ENCODE measurements at regions not wholly inside any gene's neighbourhood (a gene's known extent, or its start where the extent isn't known, plus 50 kb on each side); places are given as distances from the start of the nearest gene placed in this dataset.

- FAIRE-seq = no peak
- no peak for ATAC-seq
- Histone ChIP-seq H4K20me1 (ENCODE audit: insufficient read depth, low read length) (no peaks in the 10 kb centered on the region), H3K27ac (ENCODE audit: extremely low read length, insufficient read depth, low read length) (no peak overlapping the region), H3K9me3 (ENCODE audit: low read length) (no peaks in the 10 kb centered on the region), H3K9ac (ENCODE audit: insufficient read depth, low read depth, low read length) (no peak overlapping the region), H3K36me3 (replicated peaks in 1 of 2; ENCODE audit: control insufficient read depth in 1 of 2, insufficient read depth in 2 of 2, low read length in 2 of 2) (no peaks in the 10 kb centered on the region), H3K4me1 (ENCODE audit: insufficient read depth, low read length) (peaks cover 24% of the 10 kb centered on the region), H2AFZ (ENCODE audit: low read length) (no peak overlapping the region), H3K79me2 (ENCODE audit: insufficient read depth, low read length) (no peaks in the 10 kb centered on the region), H3K4me3 (replicated peaks in 1 of 3; ENCODE audit: insufficient read depth in 1 of 3, low read depth in 2 of 3, low read length in 3 of 3) (no peak overlapping the region), H3K27me3 (ENCODE audit: control insufficient read depth in 1 of 2, insufficient read depth in 2 of 2, low read length in 2 of 2) (peaks cover 1 to 31% of the 10 kb centered on the region in 2 experiments; a peak in 4 of 5 replicates), H3K4me2 (ENCODE audit: low read depth, low read length) (no peak overlapping the region)
- ChIA-PET POLR2A (no interaction called here), CTCF (ENCODE audit: low intra/inter-chr PET ratio, low total read pairs) (no interaction called here)
- no peak for TF ChIP-seq TP53 (CRISPR knock-in tag; conservative IDR thresholded peaks at IDR 0.05)
- no peak for TF ChIP-seq ZNF75D (CRISPR knock-in tag; IDR thresholded peaks at IDR 0.05; ENCODE audit: borderline replicate concordance)
- no peak for TF ChIP-seq POLR2AphosphoS5 (IDR thresholded peaks at IDR 0.05; ENCODE audit: low read depth, low read length)
- TF ChIP-seq ZXDC (CRISPR knock-in tag; IDR thresholded peaks at IDR 0.05) = no peak
- TF ChIP-seq SRSF9 (IDR thresholded peaks at IDR 0.05; ENCODE audit: borderline replicate concordance, insufficient read depth, low read depth, low read length, poor library complexity, severe bottlenecking) = no peak
- TF ChIP-seq LBX2 (CRISPR knock-in tag; IDR thresholded peaks at IDR 0.05; ENCODE audit: borderline replicate concordance) = no peak
- TF ChIP-seq, protein P1, sequence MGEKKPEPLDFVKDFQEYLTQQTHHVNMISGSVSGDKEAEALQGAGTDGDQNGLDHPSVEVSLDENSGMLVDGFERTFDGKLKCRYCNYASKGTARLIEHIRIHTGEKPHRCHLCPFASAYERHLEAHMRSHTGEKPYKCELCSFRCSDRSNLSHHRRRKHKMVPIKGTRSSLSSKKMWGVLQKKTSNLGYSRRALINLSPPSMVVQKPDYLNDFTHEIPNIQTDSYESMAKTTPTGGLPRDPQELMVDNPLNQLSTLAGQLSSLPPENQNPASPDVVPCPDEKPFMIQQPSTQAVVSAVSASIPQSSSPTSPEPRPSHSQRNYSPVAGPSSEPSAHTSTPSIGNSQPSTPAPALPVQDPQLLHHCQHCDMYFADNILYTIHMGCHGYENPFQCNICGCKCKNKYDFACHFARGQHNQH (CRISPR knock-in tag; IDR thresholded peaks at IDR 0.05) = no peak
- TF ChIP-seq TMF1 (CRISPR knock-in tag; IDR thresholded peaks at IDR 0.05; ENCODE audit: low read depth) = no peak
- TF ChIP-seq POLR2A (IDR thresholded peaks at IDR 0.05; ENCODE audit: insufficient read depth in 1 of 2, low read depth in 2 of 2, low read length in 2 of 2) = no peak
- TF ChIP-seq ZBTB42 (CRISPR knock-in tag; IDR thresholded peaks at IDR 0.05) = no peak
- no peak for TF ChIP-seq STAT5B (CRISPR knock-in tag; IDR thresholded peaks at IDR 0.05)
- TF ChIP-seq ZNF205 (CRISPR knock-in tag; IDR thresholded peaks at IDR 0.05) = no peak
- no peak for TF ChIP-seq CHD2 (IDR thresholded peaks at IDR 0.05; ENCODE audit: low read depth, low read length)
- TF ChIP-seq ZNF260 (CRISPR knock-in tag; IDR thresholded peaks at IDR 0.05; ENCODE audit: borderline replicate concordance, low read depth) = no peak
- no peak for TF ChIP-seq TRIM22 (IDR thresholded peaks at IDR 0.05)
- TF ChIP-seq NR3C1 (CRISPR knock-in tag; IDR thresholded peaks at IDR 0.05) = no peak
- no peak for TF ChIP-seq JUND (CRISPR knock-in tag; IDR thresholded peaks at IDR 0.05)
- TF ChIP-seq KDM5B (CRISPR knock-in tag; IDR thresholded peaks at IDR 0.05; ENCODE audit: borderline replicate concordance) = no peak
- in situ Hi-C loops (cut with HindIII; ENCODE audit: extremely low pct_ligation_motif_present, low pct_unique_long_range_greater_than_20kb) = loop anchor here (10.0 kb wide), 1 partner anchor 293 kb away; no protein-coding TSS in a partner anchor
- BruUV-seq (replicated peaks) = no TSS peak
- no peak for DNase-seq (ENCODE audit: low spot score)
- WGBS (ENCODE audit: low lambda C conversion rate) = 59% methylated on average over 5 of the region's 5 CpGs
- intact Hi-C loops (cut with micrococcal nuclease; ENCODE audit: unreplicated experiment) = loop anchor here (10.0 kb wide), 1 partner anchor 63 kb away; no protein-coding TSS in a partner anchor
Observed at GRCh38 chr17:73717690-73718089, 73.4 kb upstream of the SDK2 start.

All from HepG2 (cell line).